ENCODE measurements at regions not wholly inside any gene's neighbourhood (a gene's known extent, or its start where the extent isn't known, plus 50 kb on each side); places are given as distances from the start of the nearest gene placed in this dataset.

GRCh38 chr10:128210215-128211063 is 84.2 kb upstream of the MKI67 start:
- H4K20me1 ChIP-seq (ENCODE audit: insufficient read depth, poor library complexity, severe bottlenecking): no peaks in the 10 kb centered on the region
- H2AFZ ChIP-seq: peak overlapping the region; percentile 84
- no peaks in the 10 kb centered on the region for H3K36me3 ChIP-seq (replicated peaks; ENCODE audit: insufficient read depth, low read depth)
- peak overlapping the region; percentile 82 for H3K4me3 ChIP-seq
- no peaks in the 10 kb centered on the region for H3K79me2 ChIP-seq
- 10% methylated on average over 29 of the region's 91 CpGs for WGBS (ENCODE audit: low lambda C conversion rate, missing lambda C conversion rate)
- TF ChIP-seq CTCF (IDR thresholded peaks at IDR 0.05; ENCODE audit: poor library complexity): peak; percentile 90
- no peak for TF ChIP-seq EZH2 (IDR thresholded peaks at IDR 0.05; ENCODE audit: borderline replicate concordance)
- no peaks in the 10 kb centered on the region for H3K27me3 ChIP-seq
- DNase-seq (ENCODE audit: low spot score): peak; percentile 79
- no peaks in the 10 kb centered on the region for H3K4me1 ChIP-seq (ENCODE audit: insufficient read depth)
- H3K9me3 ChIP-seq (ENCODE audit: low read depth): no peaks in the 10 kb centered on the region
- H3K9me2 ChIP-seq (replicated peaks; ENCODE audit: insufficient read depth): no peaks in the 10 kb centered on the region
- H3K4me2 ChIP-seq: peak overlapping the region; percentile 94
- no peak overlapping the region for H3K27ac ChIP-seq

DNA sequence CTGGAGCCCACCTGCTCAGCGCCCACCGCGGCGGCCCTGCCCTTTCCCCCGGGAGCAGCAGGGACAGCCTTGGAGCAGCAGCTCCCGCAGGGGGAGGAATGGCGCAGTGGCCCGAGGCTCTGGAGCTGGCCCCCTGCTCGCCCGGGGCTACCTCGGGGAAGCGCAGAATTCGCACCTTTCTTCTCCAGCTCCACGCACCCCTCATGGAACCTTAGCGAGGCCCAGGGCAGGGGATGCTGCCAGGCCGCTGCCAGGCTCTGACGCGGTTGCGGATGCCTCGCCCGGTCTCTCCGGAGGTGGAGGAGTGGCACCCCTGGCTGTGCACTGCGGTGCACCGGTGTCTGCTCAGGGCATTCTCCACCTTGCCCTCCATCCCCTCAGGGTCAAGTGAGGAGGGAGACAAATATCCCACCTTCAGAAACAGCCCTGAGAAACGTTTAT is 84.9 kb upstream of the MKI67 start:
- H3K9me2 ChIP-seq (replicated peaks; ENCODE audit: insufficient read depth): no peaks in the 10 kb centered on the region
- H3K27me3 ChIP-seq: no peaks in the 10 kb centered on the region
- H3K79me2 ChIP-seq: no peaks in the 10 kb centered on the region

DNA sequence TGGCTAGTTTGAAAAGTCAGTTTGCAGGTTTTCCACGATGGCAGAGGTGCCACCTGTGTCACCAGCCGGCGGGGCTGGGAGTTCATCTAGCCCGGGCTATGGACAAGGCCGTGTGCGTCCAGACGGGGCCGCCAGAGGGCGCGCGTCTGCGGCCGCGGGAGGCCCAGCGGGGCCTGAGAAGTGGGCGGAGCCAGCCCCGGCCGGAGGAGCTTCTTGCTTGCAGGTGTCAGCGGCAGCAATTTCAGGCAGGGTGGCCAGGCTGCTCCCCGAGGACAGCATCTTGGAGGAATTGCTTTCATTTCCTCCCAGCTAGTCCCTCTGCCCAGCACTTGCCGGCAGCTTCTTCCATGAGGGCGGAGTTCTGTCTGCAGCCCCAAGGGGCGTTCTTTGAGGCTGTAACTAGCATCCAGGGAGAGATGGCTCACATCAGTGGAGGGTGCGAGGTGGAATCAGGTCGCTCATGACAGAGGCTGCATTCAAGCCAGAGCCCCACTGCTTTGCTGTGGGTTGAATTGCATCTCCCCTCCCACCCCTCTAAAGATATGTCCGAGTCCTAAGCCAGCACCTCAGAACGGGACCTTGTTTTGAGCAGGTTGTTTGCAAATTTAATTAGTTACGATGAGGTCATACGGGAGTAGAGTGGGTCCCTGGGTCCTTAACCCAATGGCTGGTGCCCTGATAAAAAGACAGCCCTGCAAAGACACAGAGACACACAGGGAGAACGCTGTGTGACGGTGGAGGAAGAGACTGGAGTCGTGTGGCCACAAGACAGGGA is 85.9 kb upstream of the MKI67 start:
- Histone ChIP-seq H3K36me3 (replicated peaks; ENCODE audit: insufficient read depth, low read depth) (no peaks in the 10 kb centered on the region), H4K20me1 (ENCODE audit: insufficient read depth, poor library complexity, severe bottlenecking) (no peaks in the 10 kb centered on the region), H3K9me2 (replicated peaks; ENCODE audit: insufficient read depth) (no peaks in the 10 kb centered on the region), H3K4me1 (ENCODE audit: insufficient read depth) (no peaks in the 10 kb centered on the region), H3K27ac (no peak overlapping the region), H3K4me2 (peak overlapping the region; percentile 65), H3K4me3 (no peak overlapping the region), H2AFZ (no peak overlapping the region), H3K79me2 (no peaks in the 10 kb centered on the region), H3K27me3 (no peaks in the 10 kb centered on the region), H3K9me3 (ENCODE audit: low read depth) (no peaks in the 10 kb centered on the region)
- 26% methylated on average over 32 of the region's 32 CpGs for WGBS (ENCODE audit: low lambda C conversion rate, missing lambda C conversion rate)
- peak; percentile 94 for DNase-seq (ENCODE audit: low spot score)
- no peak for TF ChIP-seq EZH2 (IDR thresholded peaks at IDR 0.05; ENCODE audit: borderline replicate concordance)
- TF ChIP-seq CTCF (IDR thresholded peaks at IDR 0.05; ENCODE audit: poor library complexity): peak; percentile 93

More for the DNA sequence above, 84.9 kb upstream of the MKI67 start:
- no peak overlapping the region for H3K4me3 ChIP-seq
- H3K9me3 ChIP-seq (ENCODE audit: low read depth): no peaks in the 10 kb centered on the region
- H3K4me1 ChIP-seq (ENCODE audit: insufficient read depth): no peaks in the 10 kb centered on the region
- WGBS (ENCODE audit: low lambda C conversion rate, missing lambda C conversion rate): 72% methylated on average over 25 of the region's 25 CpGs
- peak overlapping the region; percentile 94 for H3K4me2 ChIP-seq
- H3K27ac ChIP-seq: no peak overlapping the region
- DNase-seq (ENCODE audit: low spot score): no peak
- TF ChIP-seq EZH2phosphoT487 (IDR thresholded peaks at IDR 0.05; ENCODE audit: low read depth, severe bottlenecking, unreplicated experiment) (no peak), EZH2 (IDR thresholded peaks at IDR 0.05; ENCODE audit: borderline replicate concordance) (no peak), CTCF (IDR thresholded peaks at IDR 0.05; ENCODE audit: poor library complexity) (no peak)
- peak overlapping the region; percentile 84 for H2AFZ ChIP-seq
- H3K36me3 ChIP-seq (replicated peaks; ENCODE audit: insufficient read depth, low read depth): no peaks in the 10 kb centered on the region
- H4K20me1 ChIP-seq (ENCODE audit: insufficient read depth, poor library complexity, severe bottlenecking): no peaks in the 10 kb centered on the region
